ENCODE measurements at regions not wholly inside any gene's neighbourhood (a gene's known extent, or its start where the extent isn't known, plus 50 kb on each side); places are given as distances from the start of the nearest gene placed in this dataset.

DNA sequence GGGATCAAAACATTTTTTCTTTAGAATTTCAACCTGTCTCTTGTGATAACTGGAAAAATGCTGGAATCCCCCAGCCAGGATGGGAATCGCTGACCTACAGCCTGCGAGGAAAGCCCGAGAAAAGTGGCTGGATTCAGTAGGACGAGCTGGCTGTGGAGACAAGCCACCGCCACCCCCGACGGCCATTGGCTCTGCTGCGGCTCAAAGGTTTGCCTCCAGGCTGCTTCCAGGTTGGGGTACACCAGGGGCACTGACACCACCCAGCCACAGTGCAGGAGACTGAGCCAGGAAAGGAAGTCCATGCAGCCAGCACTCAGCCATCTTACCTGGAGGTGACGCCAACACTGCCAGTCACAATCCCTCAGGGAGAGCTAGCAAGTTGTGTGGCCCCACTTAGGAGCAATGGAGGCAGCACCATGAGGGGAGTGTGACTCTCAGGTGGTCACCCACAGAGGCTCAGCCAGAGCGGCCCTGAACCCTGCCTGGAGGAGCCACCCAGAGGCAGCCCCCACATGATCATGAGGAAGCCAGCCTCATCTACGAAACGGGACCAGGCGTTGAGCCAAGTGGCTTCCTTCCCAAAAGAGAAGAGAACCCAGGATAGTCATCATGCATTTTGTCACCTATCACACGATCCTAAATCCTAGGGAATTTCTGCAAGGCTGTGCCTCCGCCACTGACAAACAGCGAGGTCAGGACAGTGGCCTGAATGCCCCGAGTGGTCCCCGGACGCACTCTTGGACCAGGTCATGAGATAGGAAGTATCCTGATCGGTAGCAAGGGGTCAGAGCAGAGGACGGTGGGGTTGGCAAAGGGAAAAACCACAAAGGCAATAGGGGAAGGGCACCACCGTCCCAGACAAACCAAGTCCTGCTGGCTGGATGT is 84.8 kb downstream of the RBFOX3 start:
- Histone ChIP-seq H4K20me1 (ENCODE audit: insufficient read depth) (no peaks in the 10 kb centered on the region), H2AFZ (ENCODE audit: low read depth, low read length) (no peak overlapping the region), H3K4me3 (ENCODE audit: low read length) (no peak overlapping the region), H3K79me2 (replicated peaks; ENCODE audit: insufficient read depth, low read length) (no peaks in the 10 kb centered on the region), H3K9me2 (ENCODE audit: insufficient read depth, low read length) (no peaks in the 10 kb centered on the region), H3K36me3 (ENCODE audit: insufficient read depth, low read length) (no peaks in the 10 kb centered on the region), H3K27ac (ENCODE audit: low read length) (no peak overlapping the region), H3K9ac (ENCODE audit: low read length) (no peak overlapping the region), H3K9me3 (ENCODE audit: low read length) (no peaks in the 10 kb centered on the region), H3F3A (ENCODE audit: insufficient read depth, low read length, poor library complexity, severe bottlenecking) (no peaks in the 10 kb centered on the region), H3K27me3 (ENCODE audit: insufficient read depth, low read depth, low read length) (no peaks in the 10 kb centered on the region), H3K4me2 (ENCODE audit: low read length) (no peak overlapping the region)
- no peak for TF ChIP-seq MXI1 (conservative IDR thresholded peaks at IDR 0.05; ENCODE audit: poor library complexity, severe bottlenecking)
- TF ChIP-seq RAD21 (conservative IDR thresholded peaks at IDR 0.05), result no peak
- no peak for TF ChIP-seq EZH2 (IDR thresholded peaks at IDR 0.05; ENCODE audit: borderline replicate concordance, insufficient read depth, low read length, poor library complexity, severe bottlenecking)
- TF ChIP-seq, protein P1, sequence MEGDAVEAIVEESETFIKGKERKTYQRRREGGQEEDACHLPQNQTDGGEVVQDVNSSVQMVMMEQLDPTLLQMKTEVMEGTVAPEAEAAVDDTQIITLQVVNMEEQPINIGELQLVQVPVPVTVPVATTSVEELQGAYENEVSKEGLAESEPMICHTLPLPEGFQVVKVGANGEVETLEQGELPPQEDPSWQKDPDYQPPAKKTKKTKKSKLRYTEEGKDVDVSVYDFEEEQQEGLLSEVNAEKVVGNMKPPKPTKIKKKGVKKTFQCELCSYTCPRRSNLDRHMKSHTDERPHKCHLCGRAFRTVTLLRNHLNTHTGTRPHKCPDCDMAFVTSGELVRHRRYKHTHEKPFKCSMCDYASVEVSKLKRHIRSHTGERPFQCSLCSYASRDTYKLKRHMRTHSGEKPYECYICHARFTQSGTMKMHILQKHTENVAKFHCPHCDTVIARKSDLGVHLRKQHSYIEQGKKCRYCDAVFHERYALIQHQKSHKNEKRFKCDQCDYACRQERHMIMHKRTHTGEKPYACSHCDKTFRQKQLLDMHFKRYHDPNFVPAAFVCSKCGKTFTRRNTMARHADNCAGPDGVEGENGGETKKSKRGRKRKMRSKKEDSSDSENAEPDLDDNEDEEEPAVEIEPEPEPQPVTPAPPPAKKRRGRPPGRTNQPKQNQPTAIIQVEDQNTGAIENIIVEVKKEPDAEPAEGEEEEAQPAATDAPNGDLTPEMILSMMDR (IDR thresholded peaks at IDR 0.05; ENCODE audit: poor library complexity, severe bottlenecking), result no peak
- no peak for TF ChIP-seq EP300 (conservative IDR thresholded peaks at IDR 0.05; ENCODE audit: poor library complexity, severe bottlenecking)
- TF ChIP-seq TAF1 (IDR thresholded peaks at IDR 0.05; ENCODE audit: low read depth), result no peak
- no peak for TF ChIP-seq POLR2AphosphoS5 (IDR thresholded peaks at IDR 0.05)
- TF ChIP-seq SMC3 (conservative IDR thresholded peaks at IDR 0.05; ENCODE audit: poor library complexity), result no peak
- no peak for TF ChIP-seq REST (IDR thresholded peaks at IDR 0.05; ENCODE audit: borderline replicate concordance)

DNA sequence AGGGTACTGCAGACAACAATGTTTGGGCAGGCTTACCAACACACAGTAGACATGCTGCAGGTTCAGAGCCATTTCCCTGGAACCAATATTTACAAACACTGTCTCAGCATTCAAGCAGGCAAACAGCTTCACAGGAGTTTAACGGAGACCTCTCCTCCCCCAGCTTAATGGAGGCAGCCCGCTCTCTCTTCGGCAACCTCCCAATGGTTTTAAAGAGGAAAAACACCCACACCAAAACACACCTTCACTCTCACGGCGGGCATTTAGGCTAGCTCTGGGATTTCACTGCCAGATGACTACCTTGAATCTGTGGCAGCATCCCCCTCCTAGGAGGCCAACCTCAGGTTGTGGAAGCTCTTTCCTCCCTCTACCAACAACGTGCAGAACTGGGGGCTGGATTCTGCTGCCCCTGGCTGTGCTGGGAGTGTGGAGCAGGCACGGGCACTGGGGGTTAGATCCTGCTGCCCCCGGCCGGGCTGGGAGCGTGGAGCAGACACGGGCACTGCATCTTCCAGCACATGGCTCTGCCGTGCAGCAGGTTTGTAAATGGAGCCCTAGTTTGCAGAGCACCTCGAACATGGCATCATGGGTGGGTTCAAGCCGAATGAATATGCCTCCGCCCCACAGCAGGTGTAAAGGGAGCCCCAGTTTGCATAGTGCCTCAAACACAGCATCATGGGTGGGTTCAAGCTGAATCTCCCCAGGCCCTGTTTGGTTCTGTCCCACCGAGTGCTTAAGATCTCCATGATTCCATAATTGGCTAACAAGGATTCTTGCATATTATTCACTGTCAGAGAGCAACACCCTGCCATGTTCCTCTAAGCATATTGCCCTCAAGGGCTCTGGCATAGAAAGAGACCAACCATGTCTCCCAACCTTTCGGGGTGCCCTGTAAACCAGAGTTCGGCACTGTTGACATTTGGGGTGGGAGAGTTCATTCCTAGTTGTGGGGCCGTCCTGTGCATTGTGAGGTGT is 86.4 kb downstream of the RBFOX3 start:
- H3K9ac ChIP-seq (ENCODE audit: low read length), result no peak overlapping the region
- TF ChIP-seq, protein P1 (IDR thresholded peaks at IDR 0.05; ENCODE audit: poor library complexity, severe bottlenecking), result no peak

More for the DNA sequence above, 86.4 kb downstream of the RBFOX3 start:
- Histone ChIP-seq H3K27ac (ENCODE audit: low read length) (no peak overlapping the region), H3F3A (ENCODE audit: insufficient read depth, low read length, poor library complexity, severe bottlenecking) (no peaks in the 10 kb centered on the region), H3K36me3 (ENCODE audit: insufficient read depth, low read length) (no peaks in the 10 kb centered on the region), H3K79me2 (replicated peaks; ENCODE audit: insufficient read depth, low read length) (no peaks in the 10 kb centered on the region), H4K20me1 (ENCODE audit: insufficient read depth) (no peaks in the 10 kb centered on the region), H2AFZ (ENCODE audit: low read depth, low read length) (no peak overlapping the region), H3K27me3 (ENCODE audit: insufficient read depth, low read depth, low read length) (no peaks in the 10 kb centered on the region), H3K9me2 (ENCODE audit: insufficient read depth, low read length) (no peaks in the 10 kb centered on the region), H3K9me3 (ENCODE audit: low read length) (no peaks in the 10 kb centered on the region), H3K4me2 (ENCODE audit: low read length) (no peak overlapping the region), H3K4me3 (ENCODE audit: low read length) (no peak overlapping the region)

All from neural cell (in vitro differentiated cells).